ENCODE measurements at regions not wholly inside any gene's neighbourhood (a gene's known extent, or its start where the extent isn't known, plus 50 kb on each side); places are given as distances from the start of the nearest gene placed in this dataset.

- Histone ChIP-seq H3K36me3 (replicated peaks in 1 of 2; ENCODE audit: control insufficient read depth in 1 of 2, insufficient read depth in 2 of 2, low read length in 1 of 2) (no peaks in the 10 kb centered on the region), H3K9ac (no peak overlapping the region), H3K4me2 (no peak overlapping the region), H3K79me2 (ENCODE audit: insufficient read depth) (no peaks in the 10 kb centered on the region), H2AFZ (ENCODE audit: low read depth) (no peak overlapping the region), H3K4me1 (ENCODE audit: control insufficient read depth in 1 of 2, insufficient read depth in 2 of 2, low read depth in 1 of 2, low read length in 1 of 2) (peaks cover 0 to 4% of the 10 kb centered on the region in 2 experiments; a peak in 1 of 4 replicates), H3K4me3 (ENCODE audit: low read depth in 2 of 2, low read length in 1 of 2) (no peak overlapping the region), H3K27ac (ENCODE audit: low read depth in 2 of 2, low read length in 1 of 2) (no peak overlapping the region), H3F3A (replicated peaks; ENCODE audit: insufficient read depth) (no peaks in the 10 kb centered on the region), H3K27me3 (ENCODE audit: insufficient read depth) (no peaks in the 10 kb centered on the region), H4K20me1 (ENCODE audit: insufficient read depth) (no peaks in the 10 kb centered on the region), H3K9me3 (no peaks in the 10 kb centered on the region), H3K9me2 (no peaks in the 10 kb centered on the region)
- ChIA-PET CTCF (no interaction called here), POLR2A (no interaction called here)
- DNase-seq = no peak
- no peak for TF ChIP-seq TEAD4 (IDR thresholded peaks at IDR 0.05; ENCODE audit: borderline replicate concordance, insufficient read depth)
- TF ChIP-seq FOXM1 (IDR thresholded peaks at IDR 0.05; ENCODE audit: low read depth) = no peak
- TF ChIP-seq RCOR1 (IDR thresholded peaks at IDR 0.05; ENCODE audit: low read length) = no peak
- no peak for TF ChIP-seq RXRA (IDR thresholded peaks at IDR 0.05; ENCODE audit: borderline replicate concordance, low read depth)
- no peak for TF ChIP-seq MAX (IDR thresholded peaks at IDR 0.05; ENCODE audit: low read depth)
- TF ChIP-seq GABPA (IDR thresholded peaks at IDR 0.05; ENCODE audit: low read depth) = no peak
- TF ChIP-seq USF2 (IDR thresholded peaks at IDR 0.05; ENCODE audit: borderline replicate concordance, low read depth, low read length) = no peak
- TF ChIP-seq POLR2AphosphoS5 (IDR thresholded peaks at IDR 0.05; ENCODE audit: low read depth, low read length) = no peak
- TF ChIP-seq EP300 (IDR thresholded peaks at IDR 0.05; ENCODE audit: borderline replicate concordance in 1 of 2, low read depth in 1 of 2, low read length in 1 of 2) = no peak
- no peak for TF ChIP-seq TAF1 (IDR thresholded peaks at IDR 0.05; ENCODE audit: borderline replicate concordance, low read depth, low read length)
- TF ChIP-seq JUND (IDR thresholded peaks at IDR 0.05) = no peak
- no peak for TF ChIP-seq MXI1 (IDR thresholded peaks at IDR 0.05; ENCODE audit: low read depth, low read length)
- TF ChIP-seq RFX5 (IDR thresholded peaks at IDR 0.05; ENCODE audit: low read length) = no peak
- TF ChIP-seq REST (IDR thresholded peaks at IDR 0.05; ENCODE audit: low read depth, low read length) = no peak
- TF ChIP-seq CHD2 (IDR thresholded peaks at IDR 0.05; ENCODE audit: low read length, partially characterized antibody) = no peak
- no peak for TF ChIP-seq NFIC (IDR thresholded peaks at IDR 0.05; ENCODE audit: borderline replicate concordance)
Measured at GRCh38 chr6:15792842-15793241, 130.0 kb upstream of the DTNBP1 start.
